Ascending aorta (tissue), 2 donors: ENCODE measurements at regions not wholly inside any gene's neighbourhood (a gene's known extent, or its start where the extent isn't known, plus 50 kb on each side); places are given as distances from the start of the nearest gene placed in this dataset.

Experiments
- DNase-seq, 2 donors: peaks; one replicate each; pipeline ENCODE4 v3.0.0-alpha.2; 2019; ENCODE audit warnings: low spot score in 2 of 2
- H3K27ac ChIP-seq, 2 donors: fragments of 200-600 bp; sonication (generic); one replicate each; pipeline ENCODE4 v1.5.1; 2016 to 2017; ENCODE audit warnings: mild to moderate bottlenecking in 1 of 2
- H3K27me3 ChIP-seq: fragments of 200-600 bp; sonication (generic); one replicate; pipeline ENCODE4 v1.5.1; 2017
- H3K36me3 ChIP-seq, 2 donors: fragments of 200-600 bp; sonication (generic); one replicate each; pipeline ENCODE4 v1.5.1; 2016
- H3K4me1 ChIP-seq, 2 donors: fragments of 200-600 bp; sonication (generic); one replicate each; pipeline ENCODE4 v1.5.1; 2016 to 2017; ENCODE audit warnings: mild to moderate bottlenecking in 1 of 2
- H3K4me3 ChIP-seq, 2 donors: fragments of 200-600 bp; sonication (generic); one replicate each; pipeline ENCODE4 v1.5.1; 2016 to 2017; ENCODE audit warnings: mild to moderate bottlenecking in 1 of 2
- H3K9me3 ChIP-seq, 2 donors: fragments of 200-600 bp; sonication (generic); one replicate each; pipeline ENCODE4 v1.5.1; 2016
- CTCF ChIP-seq, 3 experiments: fragments of 200-600 bp in 2 of 3; fragments of 450-650 bp in 1 of 3; sonication (generic) in 2 of 3; IDR thresholded peaks; one replicate each; pipeline ENCODE4 v1.5.1; 2016 to 2019; ENCODE audit warnings: antibody characterized with exemption in 3 of 3, mild to moderate bottlenecking in 1 of 3, moderate library complexity in 1 of 3
- intact Hi-C: fragments of 100-400 bp; cut with DNase I; formaldehyde crosslinking; loops from one replicate; pipeline ENCODE4 v1.15.1; 2023

- intact Hi-C loops, result no loop called here
- H3K9me3 ChIP-seq, result no peaks in the 10 kb centered on the region
- no peak overlapping the region for H3K4me3 ChIP-seq
- H3K36me3 ChIP-seq, result no peaks in the 10 kb centered on the region
- TF ChIP-seq CTCF (IDR thresholded peaks at IDR 0.05), result no peak
- DNase-seq, result no peak
- no peaks in the 10 kb centered on the region for H3K4me1 ChIP-seq
- H3K27ac ChIP-seq, result no peak overlapping the region
- H3K27me3 ChIP-seq, result no peaks in the 10 kb centered on the region
These were observed 64.3 kb upstream of the RAPGEF2 start for GRCh38 chr4:159038536-159038935.

GRCh38 chr4:159041054-159042034 is 61.5 kb upstream of the RAPGEF2 start:
- H3K27me3 ChIP-seq, result no peaks in the 10 kb centered on the region
- intact Hi-C loops, result no loop called here

GRCh38 chr4:159042097-159042605 is 60.7 kb upstream of the RAPGEF2 start:
- no peak for DNase-seq
- H3K27ac ChIP-seq, result no peak overlapping the region
- intact Hi-C loops, result no loop called here

More at GRCh38 chr4:159041054-159042034, 61.5 kb upstream of the RAPGEF2 start:
- no peak for TF ChIP-seq CTCF (IDR thresholded peaks at IDR 0.05)
- Histone ChIP-seq H3K27ac (no peak overlapping the region), H3K4me3 (no peak overlapping the region), H3K36me3 (no peaks in the 10 kb centered on the region), H3K4me1 (no peaks in the 10 kb centered on the region), H3K9me3 (no peaks in the 10 kb centered on the region)
- DNase-seq, result no peak

GRCh38 chr4:159042868-159043267 is 60.0 kb upstream of the RAPGEF2 start:
- intact Hi-C loops, result no loop called here
- Histone ChIP-seq H3K4me3 (no peak overlapping the region), H3K27me3 (no peaks in the 10 kb centered on the region), H3K4me1 (no peaks in the 10 kb centered on the region), H3K27ac (no peak overlapping the region), H3K9me3 (no peaks in the 10 kb centered on the region), H3K36me3 (no peaks in the 10 kb centered on the region)
- no peak for TF ChIP-seq CTCF (IDR thresholded peaks at IDR 0.05)
- no peak for DNase-seq

More at GRCh38 chr4:159042097-159042605, 60.7 kb upstream of the RAPGEF2 start:
- H3K36me3 ChIP-seq, result no peaks in the 10 kb centered on the region
- H3K27me3 ChIP-seq, result no peaks in the 10 kb centered on the region
- H3K4me3 ChIP-seq, result no peak overlapping the region
- no peak for TF ChIP-seq CTCF (IDR thresholded peaks at IDR 0.05)
- no peaks in the 10 kb centered on the region for H3K9me3 ChIP-seq
- no peaks in the 10 kb centered on the region for H3K4me1 ChIP-seq

GRCh38 chr4:159043861-159044260 is 59.0 kb upstream of the RAPGEF2 start:
- intact Hi-C loops, result no loop called here
- no peak overlapping the region for H3K27ac ChIP-seq
- no peaks in the 10 kb centered on the region for H3K36me3 ChIP-seq
- no peak for TF ChIP-seq CTCF (IDR thresholded peaks at IDR 0.05)
- H3K27me3 ChIP-seq, result no peaks in the 10 kb centered on the region
- no peaks in the 10 kb centered on the region for H3K9me3 ChIP-seq
- no peak overlapping the region for H3K4me3 ChIP-seq
- H3K4me1 ChIP-seq, result no peaks in the 10 kb centered on the region
- no peak for DNase-seq
